ENCODE measurements at regions not wholly inside any gene's neighbourhood (a gene's known extent, or its start where the extent isn't known, plus 50 kb on each side); places are given as distances from the start of the nearest gene placed in this dataset.

- no peak for TF ChIP-seq CTCF (IDR thresholded peaks at IDR 0.05; ENCODE audit: insufficient read depth, low read length)
- TF ChIP-seq POLR2AphosphoS5 (IDR thresholded peaks at IDR 0.05; ENCODE audit: low read depth): no peak
- no peak for TF ChIP-seq REST (IDR thresholded peaks at IDR 0.05; ENCODE audit: insufficient replicate concordance, low read depth)
- no peak for TF ChIP-seq GABPA (IDR thresholded peaks at IDR 0.05; ENCODE audit: low read depth)
- no peak for TF ChIP-seq SPI1 (IDR thresholded peaks at IDR 0.05; ENCODE audit: borderline replicate concordance, low read depth)
Measured at GRCh38 chr2:223185638-223186037, 133.6 kb downstream of the KCNE4 start.
